HepG2 (cell line): ENCODE measurements at regions not wholly inside any gene's neighbourhood (a gene's known extent, or its start where the extent isn't known, plus 50 kb on each side); places are given as distances from the start of the nearest gene placed in this dataset.

Experiments
- ATAC-seq: fragments of 200-7000 bp; cut with Tn5 transposase; 3 replicates; pipeline ENCODE4 v1.9.1; 2020; ENCODE audit warnings: mild to moderate bottlenecking, moderate library complexity
- BruUV-seq: library from RNA; stranded (reverse); fragments of 400-500 nt; replicated peaks from 2 replicates; lab custom pipeline; 2021; lab: Mats Ljungman, UMichigan
- CTCF ChIA-PET: fragments of 300-600 bp; formaldehyde crosslinking; extraction: SDS; loops from one replicate; lab custom pipeline; 2021; ENCODE audit warnings: low total read pairs, inconsistent platforms, low intra/inter-chr PET ratio; lab: Yijun Ruan, JAX
- POLR2A ChIA-PET: fragments of 350-600 bp; sonication (Branson Sonifier 250); formaldehyde crosslinking; loops from one replicate; lab custom pipeline; 2020; ENCODE audit warnings: antibody characterized with exemption, inconsistent platforms; lab: Yijun Ruan, JAX
- DNase-seq: peaks from one replicate; pipeline ENCODE4 v3.0.0-alpha.2; 2015; ENCODE audit warnings: low spot score
- FAIRE-seq: peaks from 3 replicates; lab custom pipeline; 2011; peaks lifted over from hg19 to GRCh38; lab: Jason Lieb, UNC
- H2AFZ ChIP-seq: one replicate; pipeline ENCODE4 v1.6.1; 2011; ENCODE audit warnings: low read length, inconsistent platforms
- H3K27ac ChIP-seq: fragments of 300-600 bp; 3 replicates; pipeline ENCODE4 v1.8.0; 2011; ENCODE audit warnings: mixed run types, mild to moderate bottlenecking, mixed read lengths, low read length, inconsistent platforms; ENCODE audit not compliant: insufficient read depth; ENCODE audit errors: extremely low read length
- H3K27me3 ChIP-seq, 2 experiments: fragments of 200-600 bp in 1 of 2; 2 replicates in 1 of 2; 3 replicates in 1 of 2; pipeline versions ENCODE4 v1.6.0 to v1.8.0; 2011; ENCODE audit warnings: low read length in 2 of 2, mild to moderate bottlenecking in 2 of 2, moderate library complexity in 2 of 2, inconsistent platforms in 1 of 2; ENCODE audit not compliant: insufficient read depth in 2 of 2, control insufficient read depth in 1 of 2
- H3K36me3 ChIP-seq, 2 experiments: fragments of 200-600 bp in 1 of 2; replicated peaks in 1 of 2; 2 replicates in 1 of 2; 3 replicates in 1 of 2; pipeline versions ENCODE4 v1.5.1 to v1.8.0; 2011; ENCODE audit warnings: low read length in 2 of 2, inconsistent platforms in 1 of 2; ENCODE audit not compliant: insufficient read depth in 2 of 2, control insufficient read depth in 1 of 2
- H3K4me1 ChIP-seq: 2 replicates; pipeline ENCODE4 v1.5.1; 2012; ENCODE audit warnings: low read length, inconsistent platforms; ENCODE audit not compliant: insufficient read depth
- H3K4me2 ChIP-seq: 2 replicates; pipeline ENCODE4 v1.6.0; 2011; ENCODE audit warnings: low read depth, low read length, inconsistent platforms
- H3K4me3 ChIP-seq, 3 experiments: fragments of 200-600 bp in 1 of 3; sonication (generic), shearing (Covaris generic) in 1 of 3; replicated peaks in 1 of 3; 2 replicates each; pipeline ENCODE4 v1.5.1; 2011 to 2016; ENCODE audit warnings: low read length in 3 of 3, inconsistent platforms in 2 of 3, low read depth in 2 of 3, mild to moderate bottlenecking in 2 of 3, control low read depth in 1 of 3, mixed read lengths in 1 of 3; ENCODE audit not compliant: insufficient read depth in 1 of 3
- H3K79me2 ChIP-seq: one replicate; pipeline ENCODE4 v1.6.1; 2011; ENCODE audit warnings: low read length, inconsistent platforms; ENCODE audit not compliant: insufficient read depth
- H3K9ac ChIP-seq: 2 replicates; pipeline ENCODE4 v1.6.0; 2011; ENCODE audit warnings: mild to moderate bottlenecking, low read depth, low read length, inconsistent platforms; ENCODE audit not compliant: insufficient read depth
- H3K9me3 ChIP-seq: 2 replicates; pipeline ENCODE4 v1.5.1; 2012; ENCODE audit warnings: mild to moderate bottlenecking, low read length
- H4K20me1 ChIP-seq: 2 replicates; pipeline ENCODE4 v1.6.0; 2011; ENCODE audit warnings: inconsistent platforms, mild to moderate bottlenecking, low read length, moderate library complexity; ENCODE audit not compliant: insufficient read depth
- ATF7 ChIP-seq, 2 experiments: fragments of 450-650 bp in 1 of 2; sonication (generic) in 1 of 2; formaldehyde crosslinking in 1 of 2; IDR thresholded peaks; 2 replicates each; pipeline versions ENCODE4 v1.4.0 to v1.6.1; 2016 to 2020; ENCODE audit warnings: antibody characterized with exemption in 1 of 2, mild to moderate bottlenecking in 1 of 2, missing genetic modification reagents in 1 of 2
- CEBPG ChIP-seq: IDR thresholded peaks from 2 replicates; pipeline ENCODE4 v1.6.1; 2016
- DPF2 ChIP-seq: sonication (generic); formaldehyde crosslinking; IDR thresholded peaks from 2 replicates; pipeline ENCODE4 v1.4.0; 2020; ENCODE audit warnings: mild to moderate bottlenecking, low read depth, missing genetic modification reagents, borderline replicate concordance
- KAT7 ChIP-seq: IDR thresholded peaks from 2 replicates; pipeline ENCODE4 v1.6.1; 2018; ENCODE audit warnings: borderline replicate concordance, missing compliant biosample characterization
- MIER3 ChIP-seq: IDR thresholded peaks from 2 replicates; pipeline ENCODE4 v1.6.1; 2016; ENCODE audit warnings: missing compliant biosample characterization, borderline replicate concordance
- PHF8 ChIP-seq: sonication (generic); formaldehyde crosslinking; IDR thresholded peaks from 2 replicates; pipeline ENCODE4 v1.5.0; 2020; ENCODE audit warnings: missing genetic modification reagents
- SATB2 ChIP-seq: sonication (generic); formaldehyde crosslinking; IDR thresholded peaks from 2 replicates; pipeline ENCODE4 v1.5.0; 2020; ENCODE audit warnings: missing genetic modification reagents
- ZSCAN22 ChIP-seq: sonication (generic); formaldehyde crosslinking; IDR thresholded peaks from 2 replicates; pipeline ENCODE4 v1.4.0; 2020; ENCODE audit warnings: mild to moderate bottlenecking, missing genetic modification reagents
- WGBS: methylation state at CpG from one replicate; pipeline ENCODE4 v1.1.6; 2017; ENCODE audit warnings: low lambda C conversion rate; 5-methylcytosine and 5-hydroxymethylcytosine counted together
- in situ Hi-C: cut with HindIII; loops from 2 replicates; pipeline ENCODE4 v1.10.0; 2017; ENCODE audit warnings: low pct_unique_long_range_greater_than_20kb; ENCODE audit not compliant: extremely low pct_ligation_motif_present
- intact Hi-C: fragments of 100-400 bp; cut with micrococcal nuclease; formaldehyde crosslinking; loops from one replicate; pipeline ENCODE4 v1.10.0; 2022; ENCODE audit not compliant: unreplicated experiment
- TF ChIP-seq, protein P1 (sequence below): sonication (generic); formaldehyde crosslinking; IDR thresholded peaks from 2 replicates; pipeline ENCODE4 v1.4.0; 2020; ENCODE audit warnings: missing genetic modification reagents
- TF ChIP-seq, protein P2 (sequence below): sonication (generic); formaldehyde crosslinking; IDR thresholded peaks from 2 replicates; pipeline ENCODE4 v1.4.0; 2020; ENCODE audit warnings: missing genetic modification reagents
- TF ChIP-seq, protein P3 (sequence below): sonication (generic); formaldehyde crosslinking; IDR thresholded peaks from 2 replicates; pipeline ENCODE4 v1.4.0; 2020; ENCODE audit warnings: mild to moderate bottlenecking, missing genetic modification reagents

DNA sequence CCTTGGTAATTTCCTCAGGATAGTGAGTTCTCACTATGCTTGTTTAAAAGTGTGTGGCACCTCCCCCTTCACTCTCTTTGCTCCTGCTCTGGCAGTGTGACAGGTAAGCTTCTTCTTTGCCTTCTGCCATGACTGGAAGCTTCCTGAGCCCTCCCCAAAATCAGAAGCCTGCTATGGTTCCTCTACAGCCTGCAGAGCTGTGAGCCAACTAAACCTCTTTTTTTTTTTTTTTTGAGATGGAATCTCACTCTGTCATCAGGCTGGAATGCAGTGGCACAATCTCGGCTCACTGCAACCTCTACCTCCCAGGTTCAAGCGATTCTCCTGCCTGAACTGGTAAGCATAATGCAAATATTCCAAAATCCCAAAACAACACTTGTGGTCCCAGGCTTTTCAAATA, 80.0 kb downstream of the SOWAHC start (continued):
- peak; percentile 54 for TF ChIP-seq ATF7 (IDR thresholded peaks at IDR 0.05)
- TF ChIP-seq ATF7 (CRISPR knock-in tag; IDR thresholded peaks at IDR 0.05), result 0 out of 2 replicates have a peak, but pooled peaks have one; percentile 69
- no peak for TF ChIP-seq PHF8 (CRISPR knock-in tag)
- TF ChIP-seq, protein P1, sequence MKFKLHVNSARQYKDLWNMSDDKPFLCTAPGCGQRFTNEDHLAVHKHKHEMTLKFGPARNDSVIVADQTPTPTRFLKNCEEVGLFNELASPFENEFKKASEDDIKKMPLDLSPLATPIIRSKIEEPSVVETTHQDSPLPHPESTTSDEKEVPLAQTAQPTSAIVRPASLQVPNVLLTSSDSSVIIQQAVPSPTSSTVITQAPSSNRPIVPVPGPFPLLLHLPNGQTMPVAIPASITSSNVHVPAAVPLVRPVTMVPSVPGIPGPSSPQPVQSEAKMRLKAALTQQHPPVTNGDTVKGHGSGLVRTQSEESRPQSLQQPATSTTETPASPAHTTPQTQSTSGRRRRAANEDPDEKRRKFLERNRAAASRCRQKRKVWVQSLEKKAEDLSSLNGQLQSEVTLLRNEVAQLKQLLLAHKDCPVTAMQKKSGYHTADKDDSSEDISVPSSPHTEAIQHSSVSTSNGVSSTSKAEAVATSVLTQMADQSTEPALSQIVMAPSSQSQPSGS (CRISPR knock-in tag), result peak; percentile 64; the same call in 1 of the 2 replicates
- peak; percentile 25; the same call in 1 of the 2 replicates for TF ChIP-seq CEBPG
- TF ChIP-seq DPF2, result peak; percentile 38; the same call in 1 of the 2 replicates

DNA sequence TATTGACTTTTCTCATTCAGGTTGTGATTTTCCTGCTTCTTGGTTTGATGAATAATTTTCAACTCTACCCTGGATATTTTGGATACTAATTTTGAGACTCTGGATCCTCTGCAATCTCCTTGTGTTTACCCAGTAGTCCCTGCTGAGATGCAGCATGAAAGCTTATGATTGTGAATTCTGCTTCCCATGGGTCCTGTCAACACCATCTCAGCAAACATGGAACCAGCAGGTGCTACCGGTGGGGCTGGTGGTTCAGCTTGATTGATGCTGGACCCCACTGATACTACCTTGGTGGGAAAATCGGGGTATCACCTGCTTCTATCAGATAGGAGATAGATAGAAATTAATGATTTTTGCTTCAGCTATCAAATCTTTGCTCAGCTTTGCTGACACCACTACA, 81.1 kb downstream of the SOWAHC start:
- POLR2A ChIA-PET, result interaction anchor here (2.0 to 3.1 kb wide), 2 partner anchors 50 to 81 kb away, joined by 7 to 13 read pairs; partner anchors contain the start of genes SEPTIN10 and SOWAHC
- no peak for DNase-seq
- peaks cover 75% of the 10 kb centered on the region for H3K4me1 ChIP-seq
- intact Hi-C loops, result no loop called here
- WGBS, result 35% methylated on average over 2 of the region's 2 CpGs
- TF ChIP-seq MIER3 (CRISPR knock-in tag), result no peak
- no peak for TF ChIP-seq SATB2 (CRISPR knock-in tag)
- no peak for TF ChIP-seq KAT7
- TF ChIP-seq, protein P2, sequence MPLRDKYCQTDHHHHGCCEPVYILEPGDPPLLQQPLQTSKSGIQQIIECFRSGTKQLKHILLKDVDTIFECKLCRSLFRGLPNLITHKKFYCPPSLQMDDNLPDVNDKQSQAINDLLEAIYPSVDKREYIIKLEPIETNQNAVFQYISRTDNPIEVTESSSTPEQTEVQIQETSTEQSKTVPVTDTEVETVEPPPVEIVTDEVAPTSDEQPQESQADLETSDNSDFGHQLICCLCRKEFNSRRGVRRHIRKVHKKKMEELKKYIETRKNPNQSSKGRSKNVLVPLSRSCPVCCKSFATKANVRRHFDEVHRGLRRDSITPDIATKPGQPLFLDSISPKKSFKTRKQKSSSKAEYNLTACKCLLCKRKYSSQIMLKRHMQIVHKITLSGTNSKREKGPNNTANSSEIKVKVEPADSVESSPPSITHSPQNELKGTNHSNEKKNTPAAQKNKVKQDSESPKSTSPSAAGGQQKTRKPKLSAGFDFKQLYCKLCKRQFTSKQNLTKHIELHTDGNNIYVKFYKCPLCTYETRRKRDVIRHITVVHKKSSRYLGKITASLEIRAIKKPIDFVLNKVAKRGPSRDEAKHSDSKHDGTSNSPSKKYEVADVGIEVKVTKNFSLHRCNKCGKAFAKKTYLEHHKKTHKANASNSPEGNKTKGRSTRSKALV (CRISPR knock-in tag), result no peak
- TF ChIP-seq ZSCAN22 (CRISPR knock-in tag), result no peak
- TF ChIP-seq, protein P3, sequence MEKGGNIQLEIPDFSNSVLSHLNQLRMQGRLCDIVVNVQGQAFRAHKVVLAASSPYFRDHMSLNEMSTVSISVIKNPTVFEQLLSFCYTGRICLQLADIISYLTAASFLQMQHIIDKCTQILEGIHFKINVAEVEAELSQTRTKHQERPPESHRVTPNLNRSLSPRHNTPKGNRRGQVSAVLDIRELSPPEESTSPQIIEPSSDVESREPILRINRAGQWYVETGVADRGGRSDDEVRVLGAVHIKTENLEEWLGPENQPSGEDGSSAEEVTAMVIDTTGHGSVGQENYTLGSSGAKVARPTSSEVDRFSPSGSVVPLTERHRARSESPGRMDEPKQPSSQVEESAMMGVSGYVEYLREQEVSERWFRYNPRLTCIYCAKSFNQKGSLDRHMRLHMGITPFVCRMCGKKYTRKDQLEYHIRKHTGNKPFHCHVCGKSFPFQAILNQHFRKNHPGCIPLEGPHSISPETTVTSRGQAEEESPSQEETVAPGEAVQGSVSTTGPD, result no peak
- TF ChIP-seq, all 625 proteins: peak for 0
- no peak overlapping the region for H2AFZ ChIP-seq
- H3K79me2 ChIP-seq, result no peaks in the 10 kb centered on the region
- ATAC-seq (no peak), FAIRE-seq (no peak)
- no peak overlapping the region for H3K27ac ChIP-seq
- BruUV-seq, result no TSS peak
- no peaks in the 10 kb centered on the region for H3K36me3 ChIP-seq
- no peak overlapping the region for H3K9ac ChIP-seq
- H4K20me1 ChIP-seq, result no peaks in the 10 kb centered on the region
- H3K27me3 ChIP-seq, result no peaks in the 10 kb centered on the region
- CTCF ChIA-PET, result no interaction called here
- in situ Hi-C loops, result no loop called here
- no peaks in the 10 kb centered on the region for H3K9me3 ChIP-seq
- H3K4me2 ChIP-seq, result no peak overlapping the region
- no peak overlapping the region for H3K4me3 ChIP-seq
